A673 (cell line): ENCODE measurements at regions not wholly inside any gene's neighbourhood (a gene's known extent, or its start where the extent isn't known, plus 50 kb on each side); places are given as distances from the start of the nearest gene placed in this dataset.
A peak's percentile ranks its signal among the peaks of the same experiment; 100 is the strongest.

Experiments used
- BruUV-seq: library from RNA; stranded (reverse); fragments of 400-500 nt; replicated peaks from 2 replicates; lab custom pipeline; 2021; lab: Mats Ljungman, UMichigan
- CTCF ChIA-PET: fragments of 300-600 bp; sonication (Branson Sonifier 250); formaldehyde crosslinking; loops from one replicate; lab custom pipeline; 2022; ENCODE audit warnings: antibody characterized with exemption; lab: Charles Lee
- POLR2A ChIA-PET: fragments of 300-600 bp; sonication (Branson Sonifier 250); formaldehyde crosslinking; loops from one replicate; lab custom pipeline; 2022; ENCODE audit warnings: antibody characterized with exemption; ENCODE audit not compliant: low non-redundant PET; lab: Charles Lee
- DNase-seq: peaks from one replicate; pipeline ENCODE4 v3.0.0-alpha.2; 2015; ENCODE audit warnings: low spot score
- H3K27ac ChIP-seq: fragments of 200-600 bp; sonication (generic); 2 replicates; pipeline ENCODE4 v1.5.1; 2016; ENCODE audit warnings: mixed run types, low read depth, mild to moderate bottlenecking, mixed read lengths, antibody characterized with exemption, low read length; ENCODE audit not compliant: poor library complexity, severe bottlenecking
- H3K27me3 ChIP-seq: fragments of 200-600 bp; sonication (generic); replicated peaks from 2 replicates; pipeline ENCODE4 v1.6.1; 2017; ENCODE audit warnings: mixed run types, low read depth, mild to moderate bottlenecking, mixed read lengths, antibody characterized with exemption, low read length; ENCODE audit not compliant: insufficient read depth, poor library complexity
- H3K36me3 ChIP-seq: fragments of 200-600 bp; sonication (generic); 2 replicates; pipeline ENCODE4 v1.6.1; 2016; ENCODE audit warnings: mixed run types, mild to moderate bottlenecking, mixed read lengths, antibody characterized with exemption, low read length; ENCODE audit not compliant: insufficient read depth, poor library complexity, severe bottlenecking
- H3K4me1 ChIP-seq: fragments of 200-600 bp; sonication (generic); 2 replicates; pipeline ENCODE4 v1.6.1; 2017; ENCODE audit warnings: mixed run types, mild to moderate bottlenecking, mixed read lengths, antibody characterized with exemption, low read length; ENCODE audit not compliant: insufficient read depth, poor library complexity, severe bottlenecking
- H3K4me3 ChIP-seq: fragments of 200-600 bp; sonication (generic); 2 replicates; pipeline ENCODE4 v1.5.1; 2016; ENCODE audit warnings: low read depth, mixed run types, mild to moderate bottlenecking, mixed read lengths, low read length; ENCODE audit not compliant: poor library complexity, severe bottlenecking
- H3K9me3 ChIP-seq: fragments of 200-600 bp; sonication (generic); 2 replicates; pipeline ENCODE4 v1.6.1; 2016; ENCODE audit warnings: mixed run types, low read depth, mild to moderate bottlenecking, mixed read lengths, antibody characterized with exemption, low read length; ENCODE audit not compliant: poor library complexity, severe bottlenecking
- EZH2 ChIP-seq: fragments of 200-600 bp; sonication (generic); IDR thresholded peaks from 2 replicates; pipeline ENCODE4 v1.6.1; 2017; ENCODE audit warnings: borderline replicate concordance, low read depth, mild to moderate bottlenecking, mixed read lengths, antibody characterized with exemption, low read length; ENCODE audit not compliant: poor library complexity, severe bottlenecking
- intact Hi-C: fragments of 100-400 bp; cut with micrococcal nuclease; formaldehyde crosslinking; loops from one replicate; pipeline ENCODE4 v1.10.0; 2022; ENCODE audit not compliant: unreplicated experiment
- TF ChIP-seq, protein P1 (sequence below): fragments of 300-800, 200-600 bp; sonication (generic); conservative IDR thresholded peaks from 2 replicates; pipeline ENCODE4 v1.5.1; 2017; ENCODE audit warnings: low read depth, mild to moderate bottlenecking, antibody characterized with exemption, low read length, moderate library complexity, mixed read lengths

DNA sequence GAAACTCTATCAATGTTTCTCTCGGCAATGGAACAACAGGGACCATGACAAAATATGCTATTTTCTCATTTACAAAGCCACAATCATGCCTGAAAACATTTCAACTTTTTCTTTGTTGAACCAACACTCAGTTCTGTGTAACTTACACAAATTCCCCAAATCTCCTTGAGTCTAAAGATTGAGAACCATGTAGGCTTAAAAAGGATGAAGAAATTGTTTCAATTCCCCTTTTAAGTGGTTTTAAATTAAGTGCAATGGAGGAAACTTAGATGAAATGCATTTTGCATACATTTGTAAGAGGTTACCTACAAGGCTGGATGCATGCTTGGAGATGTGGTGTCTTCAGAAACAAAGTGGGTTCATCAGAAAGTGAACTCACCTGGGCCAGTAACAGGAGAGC is 566.4 kb upstream of the CDH11 start:
- TF ChIP-seq, protein P1, sequence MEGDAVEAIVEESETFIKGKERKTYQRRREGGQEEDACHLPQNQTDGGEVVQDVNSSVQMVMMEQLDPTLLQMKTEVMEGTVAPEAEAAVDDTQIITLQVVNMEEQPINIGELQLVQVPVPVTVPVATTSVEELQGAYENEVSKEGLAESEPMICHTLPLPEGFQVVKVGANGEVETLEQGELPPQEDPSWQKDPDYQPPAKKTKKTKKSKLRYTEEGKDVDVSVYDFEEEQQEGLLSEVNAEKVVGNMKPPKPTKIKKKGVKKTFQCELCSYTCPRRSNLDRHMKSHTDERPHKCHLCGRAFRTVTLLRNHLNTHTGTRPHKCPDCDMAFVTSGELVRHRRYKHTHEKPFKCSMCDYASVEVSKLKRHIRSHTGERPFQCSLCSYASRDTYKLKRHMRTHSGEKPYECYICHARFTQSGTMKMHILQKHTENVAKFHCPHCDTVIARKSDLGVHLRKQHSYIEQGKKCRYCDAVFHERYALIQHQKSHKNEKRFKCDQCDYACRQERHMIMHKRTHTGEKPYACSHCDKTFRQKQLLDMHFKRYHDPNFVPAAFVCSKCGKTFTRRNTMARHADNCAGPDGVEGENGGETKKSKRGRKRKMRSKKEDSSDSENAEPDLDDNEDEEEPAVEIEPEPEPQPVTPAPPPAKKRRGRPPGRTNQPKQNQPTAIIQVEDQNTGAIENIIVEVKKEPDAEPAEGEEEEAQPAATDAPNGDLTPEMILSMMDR: no peak
- TF ChIP-seq EZH2: no peak
- POLR2A ChIA-PET: no interaction called here
- no TSS peak for BruUV-seq
- H3K4me1 ChIP-seq: no peaks in the 10 kb centered on the region
- H3K27ac ChIP-seq: no peak overlapping the region
- DNase-seq: no peak
- intact Hi-C loops: no loop called here
- CTCF ChIA-PET: no interaction called here
- H3K4me3 ChIP-seq: no peak overlapping the region
- H3K9me3 ChIP-seq: peaks cover 6% of the 10 kb centered on the region
- no peaks in the 10 kb centered on the region for H3K36me3 ChIP-seq
- no peaks in the 10 kb centered on the region for H3K27me3 ChIP-seq

DNA sequence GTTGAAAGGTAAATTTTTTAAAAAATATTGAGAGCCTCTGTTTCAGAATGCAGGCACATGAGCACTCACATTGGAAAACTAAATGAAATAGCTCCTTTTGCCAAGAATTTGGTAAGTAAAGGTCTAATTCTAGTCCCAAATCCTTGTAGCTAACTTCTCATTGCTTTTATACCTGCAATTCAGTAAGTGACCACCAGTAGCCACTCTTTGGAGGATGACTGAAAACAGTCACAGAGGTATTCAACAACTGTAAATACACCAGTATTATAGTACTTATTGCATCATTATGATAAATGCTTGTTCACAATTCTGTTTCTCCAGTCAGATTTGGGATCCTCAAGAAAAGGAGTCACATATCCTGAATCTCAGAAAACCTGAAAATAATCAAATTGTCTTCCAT is 562.4 kb upstream of the CDH11 start:
- Histone ChIP-seq H3K27me3 (no peaks in the 10 kb centered on the region), H3K36me3 (no peaks in the 10 kb centered on the region), H3K9me3 (peaks cover 6% of the 10 kb centered on the region), H3K4me1 (no peaks in the 10 kb centered on the region), H3K27ac (no peak overlapping the region), H3K4me3 (no peak overlapping the region)
- ChIA-PET POLR2A (no interaction called here), CTCF (no interaction called here)
- no peak for DNase-seq
- no TSS peak for BruUV-seq
- TF ChIP-seq, protein P1: peak; percentile 28; the same call in 1 of the 2 replicates
- no peak for TF ChIP-seq EZH2
- intact Hi-C loops: no loop called here

DNA sequence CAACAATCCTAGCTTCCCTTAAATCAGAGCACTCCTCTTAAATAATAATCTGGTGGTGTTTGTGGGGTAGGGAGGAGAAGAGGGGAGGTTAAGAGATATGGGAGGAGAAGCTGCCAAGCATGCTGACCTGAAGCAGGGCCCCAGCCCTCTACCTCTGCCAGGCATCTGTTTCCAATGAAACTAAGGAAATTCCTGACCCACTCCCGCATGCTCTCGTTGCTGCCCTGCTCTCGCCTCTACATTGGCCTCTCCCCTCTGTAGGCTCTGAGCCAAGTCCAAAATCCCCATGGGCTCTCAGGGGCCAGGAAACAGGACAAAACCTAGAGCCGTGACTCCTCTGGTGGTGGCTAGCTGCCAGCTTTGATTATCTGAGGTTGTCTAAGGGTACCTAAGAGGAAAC is 559.5 kb upstream of the CDH11 start:
- ChIA-PET POLR2A (no interaction called here), CTCF (no interaction called here)

More for the DNA sequence above, 559.5 kb upstream of the CDH11 start:
- H3K4me1 ChIP-seq: no peaks in the 10 kb centered on the region
- no TSS peak for BruUV-seq
- H3K9me3 ChIP-seq: peaks cover 6% of the 10 kb centered on the region
- no peak overlapping the region for H3K27ac ChIP-seq
- TF ChIP-seq EZH2: no peak
- TF ChIP-seq, protein P1: no peak
- no peak overlapping the region for H3K4me3 ChIP-seq
- no peaks in the 10 kb centered on the region for H3K27me3 ChIP-seq
- H3K36me3 ChIP-seq: no peaks in the 10 kb centered on the region
- no peak for DNase-seq
- intact Hi-C loops: no loop called here
